ENCODE measurements at regions not wholly inside any gene's neighbourhood (a gene's known extent, or its start where the extent isn't known, plus 50 kb on each side); places are given as distances from the start of the nearest gene placed in this dataset.

- H2AFZ ChIP-seq (ENCODE audit: control insufficient read depth, low read length) = no peak overlapping the region
- FAIRE-seq = no peak
These were observed 102.8 kb downstream of the DACT2 start for GRCh38 chr6:168216751-168217191.

GRCh38 chr6:168216117-168216516 lies 103.5 kb downstream of the DACT2 start:
- Histone ChIP-seq H3K4me1 (ENCODE audit: control insufficient read depth, extremely low read depth, insufficient read depth, low read length) (no peaks in the 10 kb centered on the region), H2AFZ (ENCODE audit: control insufficient read depth, low read length) (no peak overlapping the region), H4K20me1 (ENCODE audit: control insufficient read depth, extremely low read depth, insufficient read depth, low read length) (no peaks in the 10 kb centered on the region), H3K4me2 (ENCODE audit: control insufficient read depth, extremely low read depth, insufficient read depth, low read depth, low read length) (no peak overlapping the region), H3K9ac (ENCODE audit: control insufficient read depth, extremely low read depth, insufficient read depth, low read length) (no peak overlapping the region), H3K27ac (ENCODE audit: control insufficient read depth, insufficient read depth, low read length) (no peak overlapping the region), H3K27me3 (ENCODE audit: control insufficient read depth, extremely low read depth, insufficient read depth, low read length) (peaks cover 14% of the 10 kb centered on the region), H3K9me1 (ENCODE audit: control insufficient read depth, extremely low read depth, insufficient read depth, low read length) (no peaks in the 10 kb centered on the region), H3K4me3 (ENCODE audit: control insufficient read depth in 2 of 3, extremely low read depth in 1 of 3, insufficient read depth in 2 of 3, low read depth in 1 of 3, low read length in 3 of 3) (no peak overlapping the region), H3K79me2 (ENCODE audit: control insufficient read depth, insufficient read depth, low read length) (no peaks in the 10 kb centered on the region), H3K36me3 (ENCODE audit: control insufficient read depth in 2 of 2, extremely low read depth in 1 of 2, insufficient read depth in 2 of 2, low read length in 2 of 2) (no peaks in the 10 kb centered on the region), H3K9me3 (ENCODE audit: control insufficient read depth, low read depth, low read length) (no peaks in the 10 kb centered on the region)
- dilution Hi-C loops (cut with MboI; ENCODE audit: extremely low pct_ligation_motif_present, low sequenced_read_pairs) = no loop called here
- FAIRE-seq (no peak), DNase-seq (ENCODE audit: low read depth, low spot score) (no peak)
- TF ChIP-seq EZH2 (IDR thresholded peaks at IDR 0.05; ENCODE audit: low read length) = no peak
- no peak for TF ChIP-seq CTCF (optimal IDR thresholded peaks at IDR 0.05 in 1 of 3, IDR thresholded peaks at IDR 0.05 in 1 of 3, conservative IDR thresholded peaks at IDR 0.05 in 1 of 3; ENCODE audit: extremely low read depth in 1 of 3, insufficient read depth in 2 of 3, low read length in 3 of 3)

More at GRCh38 chr6:168216751-168217191, 102.8 kb downstream of the DACT2 start:
- Histone ChIP-seq H3K4me2 (ENCODE audit: control insufficient read depth, extremely low read depth, insufficient read depth, low read depth, low read length) (no peak overlapping the region), H3K9me1 (ENCODE audit: control insufficient read depth, extremely low read depth, insufficient read depth, low read length) (no peaks in the 10 kb centered on the region), H3K9ac (ENCODE audit: control insufficient read depth, extremely low read depth, insufficient read depth, low read length) (no peak overlapping the region), H3K27me3 (ENCODE audit: control insufficient read depth, extremely low read depth, insufficient read depth, low read length) (peaks cover 17% of the 10 kb centered on the region), H3K4me3 (ENCODE audit: control insufficient read depth in 2 of 3, extremely low read depth in 1 of 3, insufficient read depth in 2 of 3, low read depth in 1 of 3, low read length in 3 of 3) (no peak overlapping the region), H3K27ac (ENCODE audit: control insufficient read depth, insufficient read depth, low read length) (no peak overlapping the region), H3K79me2 (ENCODE audit: control insufficient read depth, insufficient read depth, low read length) (no peaks in the 10 kb centered on the region), H4K20me1 (ENCODE audit: control insufficient read depth, extremely low read depth, insufficient read depth, low read length) (no peaks in the 10 kb centered on the region), H3K4me1 (ENCODE audit: control insufficient read depth, extremely low read depth, insufficient read depth, low read length) (no peaks in the 10 kb centered on the region), H3K36me3 (ENCODE audit: control insufficient read depth in 2 of 2, extremely low read depth in 1 of 2, insufficient read depth in 2 of 2, low read length in 2 of 2) (no peaks in the 10 kb centered on the region), H3K9me3 (ENCODE audit: control insufficient read depth, low read depth, low read length) (no peaks in the 10 kb centered on the region)
- TF ChIP-seq CTCF (optimal IDR thresholded peaks at IDR 0.05 in 1 of 3, IDR thresholded peaks at IDR 0.05 in 1 of 3, conservative IDR thresholded peaks at IDR 0.05 in 1 of 3; ENCODE audit: extremely low read depth in 1 of 3, insufficient read depth in 2 of 3, low read length in 3 of 3) = no peak
- no peak for TF ChIP-seq EZH2 (IDR thresholded peaks at IDR 0.05; ENCODE audit: low read length)
- no peak for DNase-seq (ENCODE audit: low read depth, low spot score)
- dilution Hi-C loops (cut with MboI; ENCODE audit: extremely low pct_ligation_motif_present, low sequenced_read_pairs) = no loop called here
